GM23338 (cell line): ENCODE measurements at regions not wholly inside any gene's neighbourhood (a gene's known extent, or its start where the extent isn't known, plus 50 kb on each side); places are given as distances from the start of the nearest gene placed in this dataset.

Source experiments
- ATAC-seq: fragments of 200-7000 bp; cut with Tn5 transposase; 3 replicates; pipeline ENCODE4 v1.9.1; 2020
- DNase-seq: peaks from one replicate; pipeline ENCODE4 v3.0.0-alpha.2; 2015; ENCODE audit warnings: low spot score
- H2AFZ ChIP-seq: fragments of 200-600 bp; sonication (generic); 2 replicates; pipeline ENCODE4 v1.8.0; 2016; ENCODE audit warnings: antibody characterized with exemption, mild to moderate bottlenecking, moderate library complexity
- H3F3A ChIP-seq: fragments of 200-600 bp; sonication (generic); replicated peaks from 2 replicates; pipeline ENCODE4 v1.8.0; 2017; ENCODE audit warnings: antibody characterized with exemption, mixed run types, low read depth
- H3K27ac ChIP-seq: fragments of 200-600 bp; sonication (generic); 2 replicates; pipeline ENCODE4 v1.6.1; 2016; ENCODE audit warnings: low read depth
- H3K27me3 ChIP-seq: fragments of 200-600 bp; sonication (generic); 2 replicates; pipeline ENCODE4 v1.8.0; 2016; ENCODE audit warnings: mild to moderate bottlenecking, mixed run types, moderate library complexity; ENCODE audit not compliant: insufficient read depth
- H3K36me3 ChIP-seq: fragments of 200-600 bp; sonication (generic); 2 replicates; pipeline ENCODE4 v1.8.0; 2016; ENCODE audit warnings: mild to moderate bottlenecking; ENCODE audit not compliant: insufficient read depth
- H3K4me1 ChIP-seq: fragments of 200-600 bp; sonication (generic); 2 replicates; pipeline ENCODE4 v1.8.0; 2016; ENCODE audit warnings: mild to moderate bottlenecking, moderate library complexity; ENCODE audit not compliant: insufficient read depth
- H3K4me2 ChIP-seq: fragments of 200-600 bp; sonication (generic); 2 replicates; pipeline ENCODE4 v1.7.1; 2017; ENCODE audit warnings: mixed run types
- H3K4me3 ChIP-seq: fragments of 200-600 bp; sonication (generic); 2 replicates; pipeline ENCODE4 v1.6.1; 2016; ENCODE audit warnings: mixed run types
- H3K79me2 ChIP-seq: fragments of 200-600 bp; sonication (generic); replicated peaks from 2 replicates; pipeline ENCODE4 v1.8.0; 2017; ENCODE audit warnings: mild to moderate bottlenecking; ENCODE audit not compliant: insufficient read depth
- H3K9me2 ChIP-seq: fragments of 200-600 bp; sonication (generic); 2 replicates; pipeline ENCODE4 v1.8.0; 2017; ENCODE audit not compliant: insufficient read depth
- H4K20me1 ChIP-seq: fragments of 200-600 bp; sonication (generic); replicated peaks from 2 replicates; pipeline ENCODE4 v1.8.0; 2017; ENCODE audit warnings: mild to moderate bottlenecking; ENCODE audit not compliant: insufficient read depth
- H3K27ac Mint-ChIP-seq: 2 replicates; pipeline ENCODE4 v1.8.0; 2020; ENCODE audit warnings: inconsistent platforms, mild to moderate bottlenecking, moderate library complexity, mixed read lengths
- H3K27me3 Mint-ChIP-seq: 3 replicates; pipeline ENCODE4 v1.8.0; 2022; ENCODE audit warnings: low read depth, mild to moderate bottlenecking, moderate library complexity, mixed read lengths, inconsistent platforms; ENCODE audit not compliant: insufficient read depth, poor library complexity
- H3K36me3 Mint-ChIP-seq: 3 replicates; pipeline ENCODE4 v1.8.0; 2021; ENCODE audit warnings: low read depth, mild to moderate bottlenecking, inconsistent platforms, moderate library complexity, mixed read lengths
- H3K4me1 Mint-ChIP-seq: 3 replicates; pipeline ENCODE4 v1.8.0; 2020; ENCODE audit warnings: mild to moderate bottlenecking, inconsistent platforms, mixed read lengths
- H3K4me3 Mint-ChIP-seq: 3 replicates; pipeline ENCODE4 v1.8.0; 2021; ENCODE audit warnings: moderate library complexity, mild to moderate bottlenecking, inconsistent platforms, mixed read lengths
- H3K9me3 Mint-ChIP-seq: 3 replicates; pipeline ENCODE4 v1.8.0; 2020; ENCODE audit warnings: moderate library complexity, mild to moderate bottlenecking, inconsistent platforms, mixed read lengths
- CREB1 ChIP-seq: fragments of 250-450 bp; sonication (Bioruptor Pico); IDR thresholded peaks from 2 replicates; pipeline ENCODE4 v1.5.0; 2020; ENCODE audit warnings: low read depth, mild to moderate bottlenecking, moderate library complexity
- EZH2 ChIP-seq: fragments of 200-600 bp; sonication (generic); IDR thresholded peaks from one replicate; pipeline ENCODE4 v1.8.0; 2017; ENCODE audit warnings: antibody characterized with exemption, mild to moderate bottlenecking, low read depth; ENCODE audit not compliant: unreplicated experiment
- JUNB ChIP-seq: IDR thresholded peaks from one replicate; pipeline ENCODE4 v1.6.1; 2016; ENCODE audit warnings: antibody characterized with exemption; ENCODE audit not compliant: unreplicated experiment
- NANOG ChIP-seq: IDR thresholded peaks from 2 replicates; pipeline ENCODE4 v1.6.1; 2016; ENCODE audit warnings: antibody characterized with exemption, borderline replicate concordance
- POLR2AphosphoS5 ChIP-seq: IDR thresholded peaks from 2 replicates; pipeline ENCODE4 v1.6.1; 2016; ENCODE audit warnings: antibody characterized with exemption, low read depth
- REST ChIP-seq: IDR thresholded peaks from one replicate; pipeline ENCODE4 v1.6.1; 2018; ENCODE audit warnings: antibody characterized with exemption; ENCODE audit not compliant: unreplicated experiment
- STAT1 ChIP-seq: IDR thresholded peaks from one replicate; pipeline ENCODE4 v1.6.1; 2016; ENCODE audit warnings: antibody characterized with exemption; ENCODE audit not compliant: unreplicated experiment
- ZNF114 ChIP-seq: fragments of 250-450 bp; sonication (Bioruptor Pico); IDR thresholded peaks from 2 replicates; pipeline ENCODE4 v1.5.0; 2020; ENCODE audit warnings: mild to moderate bottlenecking, moderate library complexity
- ZNF331 ChIP-seq: fragments of 250-450 bp; sonication (Bioruptor Pico); IDR thresholded peaks from 2 replicates; pipeline ENCODE4 v1.5.0; 2020; ENCODE audit warnings: low read depth, mild to moderate bottlenecking, moderate library complexity
- TF ChIP-seq, protein P1 (sequence below): fragments of 250-450 bp; sonication (Bioruptor Pico); IDR thresholded peaks from 2 replicates; pipeline ENCODE4 v1.5.0; 2020; ENCODE audit warnings: mild to moderate bottlenecking, moderate library complexity
- TF ChIP-seq, protein P2 (sequence below): IDR thresholded peaks from 2 replicates; pipeline ENCODE4 v1.6.1; 2016; ENCODE audit warnings: antibody characterized with exemption
- TF ChIP-seq, protein P3 (sequence below), 2 experiments: fragments of 200-600 bp in 1 of 2; sonication (generic) in 1 of 2; conservative IDR thresholded peaks; 2 replicates each; pipeline versions ENCODE4 v1.5.1 to v1.6.1; 2016 to 2017; ENCODE audit warnings: antibody characterized with exemption in 2 of 2, low read depth in 2 of 2, mild to moderate bottlenecking in 2 of 2, moderate library complexity in 1 of 2

DNA sequence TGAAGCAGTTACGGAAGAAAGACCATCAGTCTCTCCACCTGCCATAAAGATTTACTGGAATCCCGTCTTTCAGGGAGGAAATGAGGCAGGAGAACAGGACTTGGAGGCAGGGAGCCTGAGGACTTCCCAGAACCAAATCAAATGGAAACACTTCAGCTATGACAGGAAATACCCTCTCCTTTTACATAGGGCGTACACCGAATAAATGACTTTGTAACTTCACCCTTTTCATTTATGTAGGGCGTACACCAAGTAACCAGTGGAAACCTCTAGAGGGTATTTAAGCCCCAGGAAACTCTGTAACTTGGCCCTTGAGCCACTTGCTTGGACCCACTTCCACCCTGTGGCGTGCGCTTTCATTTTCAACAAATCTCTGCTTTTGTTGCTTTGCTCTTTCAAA lies 218.3 kb upstream of the SLC39A10 start (continued):
- TF ChIP-seq, protein P1, sequence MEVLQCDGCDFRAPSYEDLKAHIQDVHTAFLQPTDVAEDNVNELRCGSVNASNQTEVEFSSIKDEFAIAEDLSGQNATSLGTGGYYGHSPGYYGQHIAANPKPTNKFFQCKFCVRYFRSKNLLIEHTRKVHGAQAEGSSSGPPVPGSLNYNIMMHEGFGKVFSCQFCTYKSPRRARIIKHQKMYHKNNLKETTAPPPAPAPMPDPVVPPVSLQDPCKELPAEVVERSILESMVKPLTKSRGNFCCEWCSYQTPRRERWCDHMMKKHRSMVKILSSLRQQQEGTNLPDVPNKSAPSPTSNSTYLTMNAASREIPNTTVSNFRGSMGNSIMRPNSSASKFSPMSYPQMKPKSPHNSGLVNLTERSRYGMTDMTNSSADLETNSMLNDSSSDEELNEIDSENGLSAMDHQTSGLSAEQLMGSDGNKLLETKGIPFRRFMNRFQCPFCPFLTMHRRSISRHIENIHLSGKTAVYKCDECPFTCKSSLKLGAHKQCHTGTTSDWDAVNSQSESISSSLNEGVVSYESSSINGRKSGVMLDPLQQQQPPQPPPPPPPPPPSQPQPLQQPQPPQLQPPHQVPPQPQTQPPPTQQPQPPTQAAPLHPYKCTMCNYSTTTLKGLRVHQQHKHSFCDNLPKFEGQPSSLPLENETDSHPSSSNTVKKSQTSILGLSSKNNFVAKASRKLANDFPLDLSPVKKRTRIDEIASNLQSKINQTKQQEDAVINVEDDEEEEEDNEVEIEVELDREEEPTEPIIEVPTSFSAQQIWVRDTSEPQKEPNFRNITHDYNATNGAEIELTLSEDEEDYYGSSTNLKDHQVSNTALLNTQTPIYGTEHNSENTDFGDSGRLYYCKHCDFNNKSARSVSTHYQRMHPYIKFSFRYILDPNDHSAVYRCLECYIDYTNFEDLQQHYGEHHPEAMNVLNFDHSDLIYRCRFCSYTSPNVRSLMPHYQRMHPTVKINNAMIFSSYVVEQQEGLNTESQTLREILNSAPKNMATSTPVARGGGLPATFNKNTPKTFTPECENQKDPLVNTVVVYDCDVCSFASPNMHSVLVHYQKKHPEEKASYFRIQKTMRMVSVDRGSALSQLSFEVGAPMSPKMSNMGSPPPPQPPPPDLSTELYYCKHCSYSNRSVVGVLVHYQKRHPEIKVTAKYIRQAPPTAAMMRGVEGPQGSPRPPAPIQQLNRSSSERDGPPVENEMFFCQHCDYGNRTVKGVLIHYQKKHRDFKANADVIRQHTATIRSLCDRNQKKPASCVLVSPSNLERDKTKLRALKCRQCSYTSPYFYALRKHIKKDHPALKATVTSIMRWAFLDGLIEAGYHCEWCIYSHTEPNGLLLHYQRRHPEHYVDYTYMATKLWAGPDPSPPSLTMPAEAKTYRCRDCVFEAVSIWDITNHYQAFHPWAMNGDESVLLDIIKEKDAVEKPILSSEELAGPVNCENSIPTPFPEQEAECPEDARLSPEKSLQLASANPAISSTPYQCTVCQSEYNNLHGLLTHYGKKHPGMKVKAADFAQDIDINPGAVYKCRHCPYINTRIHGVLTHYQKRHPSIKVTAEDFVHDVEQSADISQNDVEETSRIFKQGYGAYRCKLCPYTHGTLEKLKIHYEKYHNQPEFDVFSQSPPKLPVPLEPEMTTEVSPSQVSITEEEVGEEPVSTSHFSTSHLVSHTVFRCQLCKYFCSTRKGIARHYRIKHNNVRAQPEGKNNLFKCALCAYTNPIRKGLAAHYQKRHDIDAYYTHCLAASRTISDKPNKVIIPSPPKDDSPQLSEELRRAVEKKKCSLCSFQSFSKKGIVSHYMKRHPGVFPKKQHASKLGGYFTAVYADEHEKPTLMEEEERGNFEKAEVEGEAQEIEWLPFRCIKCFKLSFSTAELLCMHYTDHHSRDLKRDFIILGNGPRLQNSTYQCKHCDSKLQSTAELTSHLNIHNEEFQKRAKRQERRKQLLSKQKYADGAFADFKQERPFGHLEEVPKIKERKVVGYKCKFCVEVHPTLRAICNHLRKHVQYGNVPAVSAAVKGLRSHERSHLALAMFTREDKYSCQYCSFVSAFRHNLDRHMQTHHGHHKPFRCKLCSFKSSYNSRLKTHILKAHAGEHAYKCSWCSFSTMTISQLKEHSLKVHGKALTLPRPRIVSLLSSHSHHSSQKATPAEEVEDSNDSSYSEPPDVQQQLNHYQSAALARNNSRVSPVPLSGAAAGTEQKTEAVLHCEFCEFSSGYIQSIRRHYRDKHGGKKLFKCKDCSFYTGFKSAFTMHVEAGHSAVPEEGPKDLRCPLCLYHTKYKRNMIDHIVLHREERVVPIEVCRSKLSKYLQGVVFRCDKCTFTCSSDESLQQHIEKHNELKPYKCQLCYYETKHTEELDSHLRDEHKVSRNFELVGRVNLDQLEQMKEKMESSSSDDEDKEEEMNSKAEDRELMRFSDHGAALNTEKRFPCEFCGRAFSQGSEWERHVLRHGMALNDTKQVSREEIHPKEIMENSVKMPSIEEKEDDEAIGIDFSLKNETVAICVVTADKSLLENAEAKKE (CRISPR knock-in tag) = no peak
- no peak for TF ChIP-seq REST

DNA sequence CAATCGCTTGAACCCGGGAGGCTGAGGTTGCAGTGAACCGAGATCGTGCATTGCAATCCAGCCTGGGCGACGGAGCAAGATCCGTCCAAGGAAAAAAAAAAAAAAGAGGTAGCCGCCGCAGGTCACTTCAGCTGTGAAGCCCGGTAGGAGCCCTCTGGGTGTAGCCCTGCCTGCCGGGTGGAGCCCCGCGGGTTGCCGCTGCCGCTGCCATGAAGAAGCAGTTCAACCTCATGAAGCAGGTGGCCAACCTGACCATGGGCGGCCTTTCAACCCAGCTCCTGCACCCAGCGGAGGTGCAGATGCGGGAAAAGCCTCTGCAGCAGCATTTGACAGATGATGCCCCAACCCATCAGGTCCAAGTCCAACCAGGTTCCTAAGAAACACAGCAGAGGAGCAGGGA lies 219.5 kb upstream of the SLC39A10 start:
- TF ChIP-seq, protein P2, sequence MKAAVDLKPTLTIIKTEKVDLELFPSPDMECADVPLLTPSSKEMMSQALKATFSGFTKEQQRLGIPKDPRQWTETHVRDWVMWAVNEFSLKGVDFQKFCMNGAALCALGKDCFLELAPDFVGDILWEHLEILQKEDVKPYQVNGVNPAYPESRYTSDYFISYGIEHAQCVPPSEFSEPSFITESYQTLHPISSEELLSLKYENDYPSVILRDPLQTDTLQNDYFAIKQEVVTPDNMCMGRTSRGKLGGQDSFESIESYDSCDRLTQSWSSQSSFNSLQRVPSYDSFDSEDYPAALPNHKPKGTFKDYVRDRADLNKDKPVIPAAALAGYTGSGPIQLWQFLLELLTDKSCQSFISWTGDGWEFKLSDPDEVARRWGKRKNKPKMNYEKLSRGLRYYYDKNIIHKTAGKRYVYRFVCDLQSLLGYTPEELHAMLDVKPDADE = no peak
- TF ChIP-seq STAT1 (no peak), NANOG (no peak), CREB1 (no peak), EZH2 (no peak), JUNB (no peak), ZNF331 (CRISPR knock-in tag) (no peak), ZNF114 (CRISPR knock-in tag) (no peak), POLR2AphosphoS5 (no peak)
- TF ChIP-seq, protein P3, sequence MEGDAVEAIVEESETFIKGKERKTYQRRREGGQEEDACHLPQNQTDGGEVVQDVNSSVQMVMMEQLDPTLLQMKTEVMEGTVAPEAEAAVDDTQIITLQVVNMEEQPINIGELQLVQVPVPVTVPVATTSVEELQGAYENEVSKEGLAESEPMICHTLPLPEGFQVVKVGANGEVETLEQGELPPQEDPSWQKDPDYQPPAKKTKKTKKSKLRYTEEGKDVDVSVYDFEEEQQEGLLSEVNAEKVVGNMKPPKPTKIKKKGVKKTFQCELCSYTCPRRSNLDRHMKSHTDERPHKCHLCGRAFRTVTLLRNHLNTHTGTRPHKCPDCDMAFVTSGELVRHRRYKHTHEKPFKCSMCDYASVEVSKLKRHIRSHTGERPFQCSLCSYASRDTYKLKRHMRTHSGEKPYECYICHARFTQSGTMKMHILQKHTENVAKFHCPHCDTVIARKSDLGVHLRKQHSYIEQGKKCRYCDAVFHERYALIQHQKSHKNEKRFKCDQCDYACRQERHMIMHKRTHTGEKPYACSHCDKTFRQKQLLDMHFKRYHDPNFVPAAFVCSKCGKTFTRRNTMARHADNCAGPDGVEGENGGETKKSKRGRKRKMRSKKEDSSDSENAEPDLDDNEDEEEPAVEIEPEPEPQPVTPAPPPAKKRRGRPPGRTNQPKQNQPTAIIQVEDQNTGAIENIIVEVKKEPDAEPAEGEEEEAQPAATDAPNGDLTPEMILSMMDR (conservative IDR thresholded peaks at IDR 0.05; ENCODE audit: low read depth in 2 of 2) = no peak
- Histone ChIP-seq H4K20me1 (no peaks in the 10 kb centered on the region), H3K9me2 (peaks cover 11% of the 10 kb centered on the region; the same call in 1 of the 2 replicates), H3K4me1 (no peaks in the 10 kb centered on the region), H3K79me2 (no peaks in the 10 kb centered on the region), H3K4me2 (no peak overlapping the region), H3K27ac (no peak overlapping the region), H3K27me3 (no peaks in the 10 kb centered on the region), H3K36me3 (no peaks in the 10 kb centered on the region), H3K4me3 (no peak overlapping the region), H2AFZ (no peak overlapping the region), H3F3A (no peaks in the 10 kb centered on the region)
- H3K4me1 Mint-ChIP-seq = no peaks in the 10 kb centered on the region
- no peaks in the 10 kb centered on the region for H3K27me3 Mint-ChIP-seq
- ATAC-seq (no peak), DNase-seq (no peak)
- peaks cover 13% of the 10 kb centered on the region for H3K36me3 Mint-ChIP-seq
- H3K4me3 Mint-ChIP-seq = no peak overlapping the region
- H3K9me3 Mint-ChIP-seq = peaks cover 11% of the 10 kb centered on the region; the same call in 2 of the 3 replicates
- H3K27ac Mint-ChIP-seq = no peak overlapping the region
